HepG2 (cell line): ENCODE measurements at regions not wholly inside any gene's neighbourhood (a gene's known extent, or its start where the extent isn't known, plus 50 kb on each side); places are given as distances from the start of the nearest gene placed in this dataset.

ENCODE experiments used
- ATAC-seq: fragments of 200-7000 bp; cut with Tn5 transposase; 3 replicates; pipeline ENCODE4 v1.9.1; 2020; ENCODE audit warnings: mild to moderate bottlenecking, moderate library complexity
- BruUV-seq: library from RNA; stranded (reverse); fragments of 400-500 nt; replicated peaks from 2 replicates; lab custom pipeline; 2021; lab: Mats Ljungman, UMichigan
- CTCF ChIA-PET: fragments of 300-600 bp; formaldehyde crosslinking; extraction: SDS; loops from one replicate; lab custom pipeline; 2021; ENCODE audit warnings: low total read pairs, inconsistent platforms, low intra/inter-chr PET ratio; lab: Yijun Ruan, JAX
- POLR2A ChIA-PET: fragments of 350-600 bp; sonication (Branson Sonifier 250); formaldehyde crosslinking; loops from one replicate; lab custom pipeline; 2020; ENCODE audit warnings: antibody characterized with exemption, inconsistent platforms; lab: Yijun Ruan, JAX
- DNase-seq: peaks from one replicate; pipeline ENCODE4 v3.0.0-alpha.2; 2015; ENCODE audit warnings: low spot score
- FAIRE-seq: peaks from 3 replicates; lab custom pipeline; 2011; peaks lifted over from hg19 to GRCh38; lab: Jason Lieb, UNC
- H2AFZ ChIP-seq: one replicate; pipeline ENCODE4 v1.6.1; 2011; ENCODE audit warnings: low read length, inconsistent platforms
- H3K27ac ChIP-seq: fragments of 300-600 bp; 3 replicates; pipeline ENCODE4 v1.8.0; 2011; ENCODE audit warnings: mixed run types, mild to moderate bottlenecking, mixed read lengths, low read length, inconsistent platforms; ENCODE audit not compliant: insufficient read depth; ENCODE audit errors: extremely low read length
- H3K27me3 ChIP-seq, 2 experiments: fragments of 200-600 bp in 1 of 2; 2 replicates in 1 of 2; 3 replicates in 1 of 2; pipeline versions ENCODE4 v1.6.0 to v1.8.0; 2011; ENCODE audit warnings: low read length in 2 of 2, mild to moderate bottlenecking in 2 of 2, moderate library complexity in 2 of 2, inconsistent platforms in 1 of 2; ENCODE audit not compliant: insufficient read depth in 2 of 2, control insufficient read depth in 1 of 2
- H3K36me3 ChIP-seq, 2 experiments: fragments of 200-600 bp in 1 of 2; replicated peaks in 1 of 2; 2 replicates in 1 of 2; 3 replicates in 1 of 2; pipeline versions ENCODE4 v1.5.1 to v1.8.0; 2011; ENCODE audit warnings: low read length in 2 of 2, inconsistent platforms in 1 of 2; ENCODE audit not compliant: insufficient read depth in 2 of 2, control insufficient read depth in 1 of 2
- H3K4me1 ChIP-seq: 2 replicates; pipeline ENCODE4 v1.5.1; 2012; ENCODE audit warnings: low read length, inconsistent platforms; ENCODE audit not compliant: insufficient read depth
- H3K4me2 ChIP-seq: 2 replicates; pipeline ENCODE4 v1.6.0; 2011; ENCODE audit warnings: low read depth, low read length, inconsistent platforms
- H3K4me3 ChIP-seq, 3 experiments: fragments of 200-600 bp in 1 of 3; sonication (generic), shearing (Covaris generic) in 1 of 3; replicated peaks in 1 of 3; 2 replicates each; pipeline ENCODE4 v1.5.1; 2011 to 2016; ENCODE audit warnings: low read length in 3 of 3, inconsistent platforms in 2 of 3, low read depth in 2 of 3, mild to moderate bottlenecking in 2 of 3, control low read depth in 1 of 3, mixed read lengths in 1 of 3; ENCODE audit not compliant: insufficient read depth in 1 of 3
- H3K79me2 ChIP-seq: one replicate; pipeline ENCODE4 v1.6.1; 2011; ENCODE audit warnings: low read length, inconsistent platforms; ENCODE audit not compliant: insufficient read depth
- H3K9ac ChIP-seq: 2 replicates; pipeline ENCODE4 v1.6.0; 2011; ENCODE audit warnings: mild to moderate bottlenecking, low read depth, low read length, inconsistent platforms; ENCODE audit not compliant: insufficient read depth
- H3K9me3 ChIP-seq: 2 replicates; pipeline ENCODE4 v1.5.1; 2012; ENCODE audit warnings: mild to moderate bottlenecking, low read length
- H4K20me1 ChIP-seq: 2 replicates; pipeline ENCODE4 v1.6.0; 2011; ENCODE audit warnings: inconsistent platforms, mild to moderate bottlenecking, low read length, moderate library complexity; ENCODE audit not compliant: insufficient read depth
- CREBL2 ChIP-seq: sonication (generic); formaldehyde crosslinking; IDR thresholded peaks from 2 replicates; pipeline ENCODE4 v1.8.1; 2023; ENCODE audit warnings: missing genetic modification reagents, mild to moderate bottlenecking, borderline replicate concordance
- EEA1 ChIP-seq: sonication (generic); formaldehyde crosslinking; IDR thresholded peaks from 2 replicates; pipeline ENCODE4 v1.5.1; 2020; ENCODE audit warnings: mild to moderate bottlenecking, missing genetic modification reagents, borderline replicate concordance
- MAFK ChIP-seq, 2 experiments: IDR thresholded peaks in 1 of 2; conservative IDR thresholded peaks in 1 of 2; 2 replicates each; pipeline ENCODE4 v1.6.1; 2011; ENCODE audit warnings: improper control_type of control experiment in 2 of 2, low read length in 2 of 2
- MBNL3 ChIP-seq: fragments of 250-450 bp; sonication (Bioruptor Pico); conservative IDR thresholded peaks from 2 replicates; pipeline ENCODE4 v1.8.0; 2022; ENCODE audit warnings: mild to moderate bottlenecking, inconsistent platforms
- REL ChIP-seq: sonication (generic); formaldehyde crosslinking; conservative IDR thresholded peaks from 2 replicates; pipeline ENCODE4 v1.8.0; 2022; ENCODE audit warnings: mild to moderate bottlenecking, missing genetic modification reagents, moderate library complexity
- TAF1 ChIP-seq: sonication (generic); formaldehyde crosslinking; IDR thresholded peaks from 2 replicates; pipeline ENCODE4 v1.4.0; 2020; ENCODE audit warnings: missing genetic modification reagents
- ZKSCAN1 ChIP-seq: fragments of 150-350 bp; IDR thresholded peaks from 2 replicates; pipeline ENCODE4 v1.6.1; 2014; ENCODE audit warnings: low read length
- ZNF674 ChIP-seq: sonication (generic); formaldehyde crosslinking; IDR thresholded peaks from 2 replicates; pipeline ENCODE4 v1.5.0; 2020; ENCODE audit warnings: low read depth, mild to moderate bottlenecking, missing genetic modification reagents
- ZNF713 ChIP-seq: sonication (generic); formaldehyde crosslinking; IDR thresholded peaks from 2 replicates; pipeline ENCODE4 v1.4.0; 2020; ENCODE audit warnings: mild to moderate bottlenecking, missing genetic modification reagents
- ZNF720 ChIP-seq: sonication (generic); formaldehyde crosslinking; IDR thresholded peaks from 2 replicates; pipeline ENCODE4 v1.4.0; 2020; ENCODE audit warnings: missing genetic modification reagents
- ZNF724P ChIP-seq: sonication (generic); formaldehyde crosslinking; IDR thresholded peaks from 2 replicates; pipeline ENCODE4 v1.8.0; 2022; ENCODE audit warnings: missing genetic modification reagents, borderline replicate concordance
- ZNF781 ChIP-seq: sonication (generic); formaldehyde crosslinking; IDR thresholded peaks from 2 replicates; pipeline ENCODE4 v1.5.1; 2020; ENCODE audit warnings: borderline replicate concordance, mild to moderate bottlenecking, missing genetic modification reagents; ENCODE audit errors: not compliant biosample characterization
- ZSCAN9 ChIP-seq: IDR thresholded peaks from 2 replicates; pipeline ENCODE4 v1.6.1; 2016; ENCODE audit warnings: borderline replicate concordance
- WGBS: methylation state at CpG from one replicate; pipeline ENCODE4 v1.1.6; 2017; ENCODE audit warnings: low lambda C conversion rate; 5-methylcytosine and 5-hydroxymethylcytosine counted together
- in situ Hi-C: cut with HindIII; loops from 2 replicates; pipeline ENCODE4 v1.10.0; 2017; ENCODE audit warnings: low pct_unique_long_range_greater_than_20kb; ENCODE audit not compliant: extremely low pct_ligation_motif_present
- intact Hi-C: fragments of 100-400 bp; cut with micrococcal nuclease; formaldehyde crosslinking; loops from one replicate; pipeline ENCODE4 v1.10.0; 2022; ENCODE audit not compliant: unreplicated experiment
- TF ChIP-seq, protein P1 (sequence below): sonication (generic); formaldehyde crosslinking; IDR thresholded peaks from 2 replicates; pipeline ENCODE4 v1.4.0; 2020; ENCODE audit warnings: missing genetic modification reagents
- TF ChIP-seq, protein P2 (sequence below): IDR thresholded peaks from 2 replicates; pipeline ENCODE4 v1.6.1; 2016; ENCODE audit warnings: missing biosample characterization, missing genetic modification reagents, low read depth

DNA sequence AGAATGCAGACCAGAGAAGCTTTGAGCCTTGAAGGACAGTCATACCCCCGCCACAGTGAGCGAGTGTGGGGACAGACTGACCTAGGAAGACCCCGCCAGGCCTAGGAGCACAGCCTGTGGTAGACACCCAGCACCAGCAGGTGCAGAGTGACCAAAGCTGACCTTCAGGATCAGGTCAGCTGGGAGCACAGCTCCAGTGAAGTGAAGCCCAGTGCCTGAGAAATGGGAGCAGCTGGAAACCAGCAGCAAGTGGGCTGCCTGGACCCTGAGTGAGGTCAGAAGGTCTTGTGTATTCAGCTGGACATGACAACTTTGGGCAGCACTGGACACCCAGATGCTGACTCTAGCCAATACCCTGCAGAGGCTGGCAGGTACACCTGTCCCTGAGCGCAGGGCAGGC, 268.9 kb downstream of the TEX29 start:
- Histone ChIP-seq H2AFZ (no peak overlapping the region), H3K9ac (no peak overlapping the region), H3K79me2 (no peaks in the 10 kb centered on the region), H3K4me2 (no peak overlapping the region), H3K36me3 (no peaks in the 10 kb centered on the region), H3K4me1 (no peaks in the 10 kb centered on the region), H3K4me3 (no peak overlapping the region), H4K20me1 (no peaks in the 10 kb centered on the region), H3K9me3 (no peaks in the 10 kb centered on the region), H3K27me3 (peaks cover 0 to 28% of the 10 kb centered on the region in 2 experiments; a peak in 2 of 5 replicates), H3K27ac (no peak overlapping the region)
- FAIRE-seq = no peak
- no peak for TF ChIP-seq EEA1 (CRISPR knock-in tag)
- TF ChIP-seq, protein P1, sequence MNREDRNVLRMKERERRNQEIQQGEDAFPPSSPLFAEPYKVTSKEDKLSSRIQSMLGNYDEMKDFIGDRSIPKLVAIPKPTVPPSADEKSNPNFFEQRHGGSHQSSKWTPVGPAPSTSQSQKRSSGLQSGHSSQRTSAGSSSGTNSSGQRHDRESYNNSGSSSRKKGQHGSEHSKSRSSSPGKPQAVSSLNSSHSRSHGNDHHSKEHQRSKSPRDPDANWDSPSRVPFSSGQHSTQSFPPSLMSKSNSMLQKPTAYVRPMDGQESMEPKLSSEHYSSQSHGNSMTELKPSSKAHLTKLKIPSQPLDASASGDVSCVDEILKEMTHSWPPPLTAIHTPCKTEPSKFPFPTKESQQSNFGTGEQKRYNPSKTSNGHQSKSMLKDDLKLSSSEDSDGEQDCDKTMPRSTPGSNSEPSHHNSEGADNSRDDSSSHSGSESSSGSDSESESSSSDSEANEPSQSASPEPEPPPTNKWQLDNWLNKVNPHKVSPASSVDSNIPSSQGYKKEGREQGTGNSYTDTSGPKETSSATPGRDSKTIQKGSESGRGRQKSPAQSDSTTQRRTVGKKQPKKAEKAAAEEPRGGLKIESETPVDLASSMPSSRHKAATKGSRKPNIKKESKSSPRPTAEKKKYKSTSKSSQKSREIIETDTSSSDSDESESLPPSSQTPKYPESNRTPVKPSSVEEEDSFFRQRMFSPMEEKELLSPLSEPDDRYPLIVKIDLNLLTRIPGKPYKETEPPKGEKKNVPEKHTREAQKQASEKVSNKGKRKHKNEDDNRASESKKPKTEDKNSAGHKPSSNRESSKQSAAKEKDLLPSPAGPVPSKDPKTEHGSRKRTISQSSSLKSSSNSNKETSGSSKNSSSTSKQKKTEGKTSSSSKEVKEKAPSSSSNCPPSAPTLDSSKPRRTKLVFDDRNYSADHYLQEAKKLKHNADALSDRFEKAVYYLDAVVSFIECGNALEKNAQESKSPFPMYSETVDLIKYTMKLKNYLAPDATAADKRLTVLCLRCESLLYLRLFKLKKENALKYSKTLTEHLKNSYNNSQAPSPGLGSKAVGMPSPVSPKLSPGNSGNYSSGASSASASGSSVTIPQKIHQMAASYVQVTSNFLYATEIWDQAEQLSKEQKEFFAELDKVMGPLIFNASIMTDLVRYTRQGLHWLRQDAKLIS (CRISPR knock-in tag) = no peak
- TF ChIP-seq ZSCAN9 (CRISPR knock-in tag) = no peak
- TF ChIP-seq ZKSCAN1 = no peak
- no peak for TF ChIP-seq ZNF724P (CRISPR knock-in tag)
- no peak for TF ChIP-seq TAF1 (CRISPR knock-in tag)
- no peak for TF ChIP-seq REL (CRISPR knock-in tag)
- TF ChIP-seq MAFK (conservative IDR thresholded peaks at IDR 0.05 in 1 of 2, IDR thresholded peaks at IDR 0.05 in 1 of 2; ENCODE audit: low read length in 2 of 2) = no peak
- TF ChIP-seq CREBL2 (CRISPR knock-in tag) = no peak
- TF ChIP-seq, protein P2, sequence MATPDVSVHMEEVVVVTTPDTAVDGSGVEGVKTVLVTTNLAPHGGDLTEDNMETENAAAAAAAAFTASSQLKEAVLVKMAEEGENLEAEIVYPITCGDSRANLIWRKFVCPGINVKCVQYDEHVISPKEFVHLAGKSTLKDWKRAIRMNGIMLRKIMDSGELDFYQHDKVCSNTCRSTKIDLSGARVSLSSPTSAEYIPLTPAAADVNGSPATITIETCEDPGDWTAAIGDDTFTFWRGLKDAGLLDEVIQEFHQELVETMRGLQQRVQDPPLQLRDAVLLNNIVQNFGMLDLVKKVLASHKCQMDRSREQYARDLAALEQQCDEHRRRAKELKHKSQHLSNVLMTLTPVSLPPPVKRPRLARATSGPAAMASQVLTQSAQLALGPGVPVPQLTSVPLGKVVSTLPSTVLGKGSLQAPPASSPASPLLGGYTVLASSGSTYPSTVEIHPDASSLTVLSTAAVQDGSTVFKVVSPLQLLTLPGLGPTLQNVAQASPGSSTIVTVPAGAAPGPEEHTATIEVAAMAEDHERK = no peak
- TF ChIP-seq ZNF674 (CRISPR knock-in tag) = no peak
- no peak for TF ChIP-seq MBNL3 (CRISPR knock-in tag)
- TF ChIP-seq ZNF781 (CRISPR knock-in tag) = no peak
- TF ChIP-seq ZNF720 = no peak
- no peak for TF ChIP-seq ZNF713 (CRISPR knock-in tag)
- no peak for ATAC-seq
- DNase-seq = no peak
- intact Hi-C loops = no loop called here
- ChIA-PET CTCF (no interaction called here), POLR2A (no interaction called here)
- no TSS peak for BruUV-seq
- in situ Hi-C loops = no loop called here
- WGBS = 17% methylated on average over 4 of the region's 4 CpGs
